ENCODE measurements at regions not wholly inside any gene's neighbourhood (a gene's known extent, or its start where the extent isn't known, plus 50 kb on each side); places are given as distances from the start of the nearest gene placed in this dataset.

GRCh38 chr11:134864968-134865305, 452.9 kb upstream of the B3GAT1 start:
- TF ChIP-seq, protein P1, sequence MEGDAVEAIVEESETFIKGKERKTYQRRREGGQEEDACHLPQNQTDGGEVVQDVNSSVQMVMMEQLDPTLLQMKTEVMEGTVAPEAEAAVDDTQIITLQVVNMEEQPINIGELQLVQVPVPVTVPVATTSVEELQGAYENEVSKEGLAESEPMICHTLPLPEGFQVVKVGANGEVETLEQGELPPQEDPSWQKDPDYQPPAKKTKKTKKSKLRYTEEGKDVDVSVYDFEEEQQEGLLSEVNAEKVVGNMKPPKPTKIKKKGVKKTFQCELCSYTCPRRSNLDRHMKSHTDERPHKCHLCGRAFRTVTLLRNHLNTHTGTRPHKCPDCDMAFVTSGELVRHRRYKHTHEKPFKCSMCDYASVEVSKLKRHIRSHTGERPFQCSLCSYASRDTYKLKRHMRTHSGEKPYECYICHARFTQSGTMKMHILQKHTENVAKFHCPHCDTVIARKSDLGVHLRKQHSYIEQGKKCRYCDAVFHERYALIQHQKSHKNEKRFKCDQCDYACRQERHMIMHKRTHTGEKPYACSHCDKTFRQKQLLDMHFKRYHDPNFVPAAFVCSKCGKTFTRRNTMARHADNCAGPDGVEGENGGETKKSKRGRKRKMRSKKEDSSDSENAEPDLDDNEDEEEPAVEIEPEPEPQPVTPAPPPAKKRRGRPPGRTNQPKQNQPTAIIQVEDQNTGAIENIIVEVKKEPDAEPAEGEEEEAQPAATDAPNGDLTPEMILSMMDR (IDR thresholded peaks at IDR 0.05; ENCODE audit: low read depth, low read length), result no peak
- TF ChIP-seq EZH2phosphoT487 (IDR thresholded peaks at IDR 0.05; ENCODE audit: low read depth), result no peak
